HT1080 (cell line): ENCODE measurements at regions not wholly inside any gene's neighbourhood (a gene's known extent, or its start where the extent isn't known, plus 50 kb on each side); places are given as distances from the start of the nearest gene placed in this dataset.
"Not testable (repeated sequence)": the region's sequence is repeated elsewhere in the genome, so short reads cannot be mapped to it uniquely, and the experiment has no call there.

ENCODE experiments used
- DNase-seq: peaks from one replicate; pipeline ENCODE4 v3.0.0-alpha.2; 2015; ENCODE audit warnings: low read depth

DNA sequence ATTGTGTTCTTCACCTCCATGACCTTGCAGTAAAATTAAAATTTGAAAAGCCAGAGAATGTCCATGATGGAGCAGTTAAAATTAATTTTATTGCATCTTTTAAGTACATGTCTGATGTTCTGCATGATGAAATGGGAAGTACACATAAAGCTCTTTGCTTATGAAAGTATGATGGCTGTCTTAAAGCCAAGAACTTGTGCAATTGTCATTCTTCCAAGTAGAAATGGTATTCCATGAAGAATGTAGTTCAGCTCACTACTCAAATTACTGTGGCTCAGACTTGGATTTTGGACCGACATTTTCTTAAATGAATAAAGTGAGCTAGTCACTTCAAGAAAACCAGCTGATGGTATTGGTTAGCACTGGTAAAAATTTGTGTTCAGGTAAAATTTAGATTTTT is 161.7 kb upstream of the CXCL13 start:
- DNase-seq: no peak

DNA sequence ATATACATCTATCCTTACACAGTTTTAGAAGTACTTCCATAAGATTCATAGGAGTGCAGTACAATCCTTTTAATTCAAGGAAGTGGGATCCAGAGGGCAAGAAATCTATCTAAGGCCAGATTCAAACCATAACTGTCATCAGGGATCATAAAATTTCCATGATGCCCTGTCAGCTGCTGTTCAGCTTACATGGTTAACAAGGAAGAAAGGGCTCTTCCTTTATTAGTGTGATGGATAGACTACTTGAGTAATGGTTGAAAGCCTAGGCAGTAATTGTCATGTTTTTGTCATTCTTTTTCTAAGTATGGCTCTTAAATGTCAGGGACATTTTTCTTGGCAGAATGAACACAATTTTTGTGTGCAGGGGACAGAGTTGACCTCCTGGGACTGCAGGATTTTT is 159.8 kb upstream of the CXCL13 start:
- DNase-seq: no peak

DNA sequence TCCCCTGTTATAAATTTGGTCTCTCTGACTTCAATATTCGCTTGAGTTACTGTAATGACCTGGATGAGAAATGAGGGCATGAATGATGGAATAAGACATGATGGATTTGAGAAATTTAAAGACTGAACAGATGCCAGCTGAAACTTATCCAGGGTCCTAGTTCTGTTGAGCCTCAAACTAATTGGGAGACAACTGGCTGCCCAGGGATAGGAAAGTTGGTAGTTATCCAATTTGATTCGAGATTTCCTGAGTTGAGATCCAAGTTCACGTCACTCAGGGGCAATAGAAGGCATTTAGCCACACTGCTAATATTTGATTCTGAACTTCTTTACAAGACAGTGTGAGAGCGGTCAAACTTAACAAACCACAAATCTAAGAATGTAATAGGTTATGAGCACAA is 159.0 kb upstream of the CXCL13 start:
- DNase-seq: no peak

DNA sequence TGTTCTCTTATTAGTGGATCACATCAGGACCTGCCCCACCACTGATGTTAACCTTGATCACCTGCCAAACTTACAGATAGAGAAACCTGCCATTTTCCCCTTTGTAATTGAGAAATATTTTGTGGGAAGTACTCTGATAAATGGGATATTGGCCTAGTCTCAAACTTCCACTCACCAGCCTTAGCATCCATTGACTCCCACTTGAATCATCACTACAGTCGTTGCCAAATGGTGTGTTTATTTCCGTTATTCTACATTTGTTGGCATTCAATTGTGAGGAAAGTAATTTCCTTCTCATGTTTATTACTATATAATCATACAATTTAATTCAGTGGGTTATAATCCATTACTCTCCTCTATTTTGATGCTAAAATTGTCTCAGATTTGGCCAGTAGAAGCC is 156.4 kb upstream of the CXCL13 start:
- DNase-seq: peak; percentile 30

DNA sequence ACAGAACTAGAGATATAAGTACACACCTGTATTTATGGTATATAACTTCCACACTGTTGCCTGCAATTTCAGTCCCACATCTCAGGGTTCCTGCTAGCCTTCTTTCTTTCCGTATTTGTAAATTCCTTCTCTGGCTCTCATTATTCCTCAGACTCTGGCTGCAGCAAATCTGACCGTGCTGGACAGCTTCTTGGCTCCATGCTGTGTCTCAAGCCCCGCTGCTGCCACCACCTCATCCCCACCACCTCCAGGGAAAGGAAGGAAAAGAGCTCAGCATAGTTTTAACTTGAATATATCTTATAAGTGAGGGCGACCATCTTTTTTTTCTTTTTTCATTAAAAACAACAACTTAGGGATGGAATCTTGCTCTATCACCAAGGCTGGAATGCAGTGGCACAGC is 155.6 kb upstream of the CXCL13 start:
- DNase-seq: no peak

DNA sequence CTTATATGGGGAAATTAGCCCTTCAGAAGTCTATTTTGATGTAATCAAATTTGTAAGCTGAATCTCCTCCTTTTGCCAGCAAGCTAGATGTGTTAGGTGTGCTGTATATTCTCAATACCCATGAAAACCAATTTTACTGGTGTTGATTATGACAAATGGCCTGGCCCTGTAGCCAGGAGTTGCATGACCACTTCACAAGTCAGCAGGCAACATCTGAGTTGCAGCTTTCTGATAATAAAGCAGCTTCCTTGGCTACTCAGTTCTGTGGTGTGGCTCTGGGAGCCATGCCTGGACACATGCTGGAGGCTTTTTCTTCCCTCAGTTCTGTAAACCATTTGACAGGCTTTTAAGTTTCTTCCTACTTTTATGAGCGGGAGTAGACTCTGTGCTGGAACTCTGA is 154.1 kb upstream of the CXCL13 start:
- peak; percentile 15 for DNase-seq

DNA sequence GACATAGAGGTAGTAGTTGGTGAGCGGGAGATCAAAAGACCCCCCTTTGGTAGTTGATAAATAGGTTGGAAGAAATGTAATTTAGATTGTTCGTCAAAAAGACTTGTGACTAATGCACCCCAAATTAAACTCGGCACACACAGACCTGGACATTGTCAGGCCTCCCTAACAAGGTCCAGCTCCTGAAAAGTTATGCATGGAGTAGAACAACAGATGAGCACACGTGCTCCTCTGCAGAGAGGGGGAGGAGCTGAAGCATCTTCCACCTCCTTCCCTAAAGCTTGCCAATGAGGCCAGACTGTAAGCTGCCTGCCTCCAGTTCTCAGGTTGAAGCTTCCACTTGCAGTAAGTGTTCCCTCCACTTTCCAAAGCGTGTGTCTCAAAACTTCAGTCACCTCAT is 153.5 kb upstream of the CXCL13 start:
- DNase-seq: not testable (repeated sequence)

DNA sequence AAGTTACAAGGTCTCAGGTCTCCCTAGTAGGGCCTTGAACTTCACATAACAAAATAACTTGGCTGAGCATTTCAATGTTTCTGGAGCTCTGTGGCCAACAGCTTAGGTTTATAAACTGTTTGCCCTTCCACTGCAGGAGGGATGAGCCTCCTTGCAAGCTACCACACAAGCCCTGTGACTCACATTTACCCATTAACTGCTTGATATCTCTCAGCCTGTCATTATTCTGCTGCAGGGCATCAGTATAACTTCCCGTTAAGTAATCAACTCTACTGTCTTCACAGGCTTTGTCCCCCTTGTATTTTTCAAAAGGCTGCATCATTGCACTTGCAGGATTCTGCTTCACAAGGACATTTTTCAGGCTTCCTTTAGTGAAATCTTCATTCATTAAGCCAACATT is 151.7 kb upstream of the CXCL13 start:
- no peak for DNase-seq

DNA sequence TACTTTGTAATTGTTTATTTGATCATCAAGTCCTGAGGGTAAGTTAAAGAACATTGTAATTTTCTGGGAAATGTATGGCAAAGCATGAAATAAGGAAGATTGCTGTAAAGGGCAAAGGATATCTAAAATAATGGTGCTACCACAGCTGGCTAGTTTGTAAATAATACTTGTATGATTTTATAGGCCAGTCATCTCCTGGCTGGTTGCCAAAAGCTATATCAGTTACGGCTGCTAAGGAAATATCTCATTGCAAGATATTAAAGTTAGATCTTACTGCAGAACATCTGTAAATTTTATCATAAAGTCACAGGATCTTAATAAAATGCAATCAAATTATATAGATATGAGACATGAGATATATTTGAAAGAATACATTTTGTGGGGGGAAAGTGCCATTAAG is 150.8 kb upstream of the CXCL13 start:
- DNase-seq: no peak

DNA sequence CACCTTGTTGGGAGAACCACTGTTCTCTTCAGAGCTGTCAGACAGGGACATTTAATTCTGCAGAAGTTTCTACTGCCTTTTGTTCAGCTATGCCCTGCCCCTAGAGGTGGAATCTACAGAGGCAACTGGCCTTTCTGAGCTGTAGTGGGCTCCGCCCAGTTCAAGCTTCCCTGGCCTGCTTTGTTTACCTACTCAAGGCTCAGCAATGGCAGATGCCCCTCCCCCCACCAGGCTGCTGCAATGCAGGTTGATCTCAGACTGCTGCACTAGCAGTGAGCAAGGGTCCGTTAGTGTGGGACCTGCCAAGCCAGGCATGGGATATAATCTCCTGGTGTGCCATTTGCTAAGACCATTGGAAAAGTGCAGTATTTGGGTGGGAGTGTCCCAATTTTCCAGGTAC is 141.5 kb upstream of the CXCL13 start:
- not testable (repeated sequence) for DNase-seq

DNA sequence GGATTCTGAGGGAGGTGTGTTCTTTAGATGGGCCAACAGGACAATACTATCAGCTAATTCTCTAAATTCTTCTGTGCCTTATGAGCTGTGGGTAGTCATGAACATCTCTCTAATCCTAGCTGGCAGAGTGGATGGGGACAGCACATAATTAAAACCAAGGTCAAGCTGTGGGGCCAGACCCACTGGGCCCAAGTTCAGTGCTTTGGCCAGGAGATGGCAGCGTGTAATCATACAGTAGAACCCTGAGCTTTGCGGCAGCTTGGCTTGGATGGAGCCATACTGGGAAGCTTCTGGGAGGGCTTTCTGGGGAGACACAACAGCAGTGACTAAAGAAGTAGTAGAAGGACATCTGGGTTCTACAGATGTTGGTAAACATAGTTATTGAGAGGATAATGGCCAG is 140.3 kb upstream of the CXCL13 start:
- peak; percentile 5 for DNase-seq

DNA sequence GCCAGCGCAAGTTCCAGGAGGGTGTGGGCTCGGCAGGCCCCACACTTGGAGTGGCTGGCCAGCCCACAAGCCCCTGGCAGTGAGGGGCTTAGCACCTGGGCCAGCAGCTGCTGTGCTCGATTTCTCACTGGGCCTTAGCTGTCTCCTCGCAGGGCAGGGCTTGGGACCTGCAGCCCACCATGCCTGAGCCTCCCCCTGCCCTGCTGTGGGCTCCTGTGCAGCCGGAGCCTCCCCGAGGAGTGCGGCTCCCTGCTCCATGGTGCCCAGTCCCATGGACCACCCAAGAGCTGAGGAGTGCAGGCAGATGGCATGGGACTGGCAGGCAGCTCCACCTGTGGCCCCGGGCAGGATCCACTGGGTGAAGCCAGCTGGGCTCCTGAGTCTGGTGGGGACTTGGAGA is 139.2 kb upstream of the CXCL13 start:
- DNase-seq: no peak

DNA sequence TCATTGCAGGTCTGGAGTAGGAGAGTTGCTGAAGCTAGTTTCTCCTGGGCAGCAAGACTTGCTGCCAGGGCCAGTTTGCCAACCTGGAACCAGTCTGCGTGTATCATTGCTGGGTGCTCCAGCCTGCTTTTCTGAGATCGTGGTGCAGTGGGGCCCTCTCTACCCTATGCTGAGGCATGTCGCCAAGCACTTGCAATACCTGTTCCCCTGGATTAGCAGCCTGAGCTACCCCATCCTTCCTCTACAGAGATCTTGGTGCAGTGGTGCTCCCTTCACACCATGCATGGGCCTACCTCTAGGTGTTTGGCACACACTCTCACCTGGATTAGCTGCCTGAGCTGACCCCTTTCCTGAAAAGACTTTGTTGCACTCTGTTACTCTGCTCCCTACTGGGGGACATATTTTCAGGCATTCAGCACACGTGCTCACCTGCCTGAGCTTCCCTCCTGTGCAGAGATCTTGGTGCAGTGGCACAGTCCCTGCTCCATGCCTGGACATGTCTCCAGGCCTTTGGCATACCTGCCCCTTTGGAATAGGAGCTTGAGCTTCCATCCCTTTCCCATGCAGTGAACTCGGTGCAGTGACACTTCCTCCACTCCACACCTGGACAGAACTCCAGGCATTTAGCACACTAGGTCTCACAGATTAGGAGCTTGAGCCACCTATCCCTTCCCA is 133.7 kb upstream of the CXCL13 start:
- no peak for DNase-seq

DNA sequence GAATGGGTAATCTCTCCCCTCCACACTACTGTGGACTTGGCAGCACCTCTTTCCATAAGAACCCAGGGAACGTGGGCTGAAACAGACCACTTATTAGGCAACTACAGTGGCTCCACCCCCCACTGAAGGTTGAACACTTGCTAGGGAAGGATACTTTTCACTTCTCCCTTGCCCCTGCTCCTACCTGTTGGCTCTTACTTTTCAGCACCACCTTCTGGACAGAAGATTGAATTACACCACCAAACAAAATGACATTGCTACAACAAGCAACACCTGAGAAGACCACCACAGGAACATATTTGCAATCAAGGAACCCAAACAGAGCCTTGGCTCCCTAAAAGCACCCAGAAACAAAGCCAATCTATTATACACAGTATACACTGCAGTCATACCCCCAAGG is 132.1 kb upstream of the CXCL13 start:
- DNase-seq: peak; percentile 34

DNA sequence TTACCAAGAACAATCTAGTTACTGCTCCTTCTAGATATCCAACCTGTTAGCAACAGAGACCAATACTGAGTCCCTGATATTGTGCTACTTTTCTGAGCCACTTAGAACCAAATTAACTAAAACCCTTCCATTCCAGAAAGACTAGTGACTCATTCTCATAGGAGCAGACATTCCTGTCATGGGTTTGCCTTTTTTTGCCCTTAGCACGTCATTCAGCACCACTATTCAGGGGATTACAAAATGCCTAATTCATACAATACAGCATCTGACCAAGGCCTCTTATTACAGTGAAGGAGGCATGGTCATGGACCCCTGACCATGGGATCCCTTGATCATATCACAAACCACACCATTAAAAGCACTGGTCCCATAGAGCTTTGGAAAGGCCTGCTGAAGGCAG is 123.8 kb upstream of the CXCL13 start:
- DNase-seq: peak; percentile 23

DNA sequence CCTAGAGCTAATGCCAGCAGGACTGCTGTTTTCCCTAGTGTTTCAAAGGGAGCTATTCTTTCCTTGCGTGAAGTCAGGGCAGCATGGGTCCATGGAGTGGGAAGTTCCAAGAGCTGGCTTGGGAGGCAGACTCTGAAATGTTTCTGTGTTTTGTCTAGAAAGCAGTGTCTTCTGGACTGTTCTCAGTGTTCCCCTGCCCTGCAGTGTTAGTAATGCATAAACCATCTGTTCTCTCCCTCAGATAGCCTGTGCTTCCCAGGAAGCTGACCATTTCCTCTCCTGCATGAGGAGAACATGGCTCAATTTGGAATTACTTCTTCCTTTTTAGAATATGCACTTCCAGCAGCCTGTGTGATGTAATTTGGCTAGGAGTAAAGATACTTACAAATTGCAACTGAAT is 116.7 kb upstream of the CXCL13 start:
- DNase-seq: no peak

DNA sequence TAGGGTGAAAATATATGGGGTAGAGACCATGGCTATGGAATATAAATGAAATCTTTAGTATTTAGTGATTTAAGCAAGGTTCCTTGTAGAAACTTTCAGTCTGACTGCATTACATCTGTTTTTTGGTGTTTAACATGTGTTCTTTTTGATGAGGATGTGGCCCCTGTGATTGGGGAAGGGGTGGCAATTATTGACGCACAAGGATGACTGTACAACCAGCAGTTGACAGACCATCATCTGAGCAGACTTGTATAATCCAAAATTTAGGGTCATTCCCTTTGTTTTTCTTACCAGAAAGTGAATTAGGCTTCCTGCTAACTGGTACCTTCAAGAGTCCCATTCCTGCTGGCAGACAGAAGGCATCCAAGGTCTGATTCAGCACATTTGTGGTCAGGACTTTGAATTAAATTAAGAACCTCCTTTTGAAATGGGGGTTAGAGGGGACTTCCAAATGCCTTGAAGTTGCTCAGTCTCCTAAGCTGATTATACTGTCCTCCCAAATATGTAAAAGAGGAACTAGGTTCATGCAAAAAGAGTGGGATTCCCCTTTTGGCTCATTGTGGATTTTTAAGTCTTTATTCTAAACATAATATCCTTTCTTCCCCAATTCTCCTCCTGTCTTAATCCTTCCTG is 112.4 kb upstream of the CXCL13 start:
- no peak for DNase-seq

DNA sequence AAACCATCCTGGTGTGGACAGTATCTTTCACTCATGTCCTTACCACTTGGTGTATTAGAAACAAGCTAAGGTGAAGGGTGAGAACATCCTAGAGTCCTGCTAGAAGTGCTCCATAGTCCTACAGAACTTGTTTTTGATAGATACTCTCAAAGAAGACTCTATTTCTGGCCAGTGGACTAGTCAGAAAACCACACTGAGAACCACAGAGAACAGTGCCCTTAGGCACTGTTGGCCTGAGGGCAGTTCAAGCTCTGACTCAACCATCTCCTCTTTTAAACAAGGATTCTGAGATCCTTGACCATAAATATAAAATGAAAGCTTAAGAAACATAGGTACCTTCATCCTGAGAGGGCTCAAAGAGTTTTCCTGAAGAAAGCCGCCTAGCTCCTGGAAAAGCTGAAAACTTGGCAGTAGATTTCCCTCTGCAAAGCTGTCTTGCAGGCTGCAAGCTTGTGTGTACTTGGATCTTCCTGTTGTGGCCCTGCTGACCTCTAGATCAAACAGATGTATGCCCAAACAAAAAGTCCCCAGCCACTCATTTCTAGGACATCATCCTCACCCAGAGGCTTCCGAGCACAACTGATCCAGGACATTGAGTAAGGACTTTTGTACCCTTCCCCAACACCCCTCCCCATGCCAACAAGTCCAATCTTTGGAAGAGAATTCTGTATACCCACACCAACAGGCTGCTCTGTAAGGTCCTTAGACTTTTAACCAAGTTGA is 111.6 kb upstream of the CXCL13 start:
- DNase-seq: peak; percentile 16

DNA sequence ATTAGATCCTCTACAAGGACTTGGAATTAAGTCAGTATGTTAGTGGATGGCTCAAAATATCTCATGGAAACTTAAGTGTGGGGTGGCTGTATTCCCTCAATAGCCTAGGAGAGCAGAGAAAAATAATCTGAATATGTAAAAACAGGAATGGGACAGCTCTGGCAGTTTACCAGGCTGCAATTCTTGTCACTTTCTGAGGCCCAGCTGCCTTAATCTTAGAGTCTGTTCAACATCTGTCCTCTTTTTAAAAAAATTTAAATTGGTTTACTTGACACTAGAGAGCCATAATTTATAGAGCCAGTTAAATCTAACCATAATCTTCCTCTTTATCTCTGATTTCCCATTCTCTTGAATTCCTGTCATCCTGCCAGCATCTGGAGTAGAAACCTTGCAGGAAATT is 109.2 kb upstream of the CXCL13 start:
- DNase-seq: no peak

DNA sequence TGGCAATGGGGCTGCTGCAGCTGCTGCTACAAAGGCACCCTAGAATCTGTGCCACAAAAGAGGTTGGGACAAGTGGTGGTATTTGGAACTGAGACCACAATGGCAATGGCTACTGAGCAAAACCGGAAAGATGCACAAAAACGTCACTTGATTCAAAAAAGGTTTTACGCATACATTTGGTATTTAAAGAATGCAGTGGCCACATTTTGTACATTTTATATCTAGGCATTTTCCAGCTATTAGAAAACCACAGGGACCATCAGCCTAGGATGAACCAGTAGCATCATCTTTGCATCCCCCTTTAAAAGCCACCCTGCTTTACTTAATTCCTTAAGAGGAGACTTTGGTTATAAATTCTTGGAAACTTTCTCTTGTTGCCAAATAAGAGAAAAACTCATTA is 104.8 kb upstream of the CXCL13 start:
- peak; percentile 68 for DNase-seq

DNA sequence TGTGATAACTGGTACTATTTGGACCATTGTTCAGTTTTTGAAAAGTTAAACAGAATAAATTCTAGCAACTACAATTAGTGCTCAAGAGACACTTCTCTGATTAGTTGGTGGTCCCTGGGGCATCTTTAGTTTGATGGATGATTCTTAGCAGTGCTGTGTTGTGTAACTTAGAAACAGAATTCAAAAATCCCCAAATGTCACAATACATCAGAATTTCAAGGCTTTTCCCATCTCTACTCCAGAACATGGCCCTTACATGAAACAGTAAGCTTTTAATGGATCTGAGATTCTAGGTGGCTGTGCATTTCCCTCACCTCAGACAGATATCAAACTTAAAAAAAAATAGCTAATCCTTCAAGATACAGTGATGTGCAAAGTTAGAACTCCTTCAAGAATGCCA is 104.4 kb upstream of the CXCL13 start:
- DNase-seq: no peak

DNA sequence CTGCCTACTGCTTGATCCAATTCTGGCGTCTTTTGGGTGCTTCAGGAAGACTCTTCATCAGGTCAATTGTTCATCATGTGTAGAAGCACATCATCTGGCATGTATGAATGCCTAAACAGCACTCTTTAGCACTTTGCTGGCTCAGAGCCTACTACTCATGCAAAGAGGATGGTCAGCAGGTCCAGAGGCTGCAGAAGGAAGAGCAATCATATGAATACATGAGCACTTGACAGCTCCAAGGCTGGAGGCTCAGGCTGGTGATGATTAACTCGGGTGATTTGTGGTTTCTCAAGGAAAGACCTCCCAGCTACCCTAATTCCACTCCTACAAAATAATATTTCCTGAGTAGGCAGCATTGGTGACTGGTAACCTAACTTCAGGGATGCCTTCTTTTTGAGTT is 103.8 kb upstream of the CXCL13 start:
- peak; percentile 59 for DNase-seq

DNA sequence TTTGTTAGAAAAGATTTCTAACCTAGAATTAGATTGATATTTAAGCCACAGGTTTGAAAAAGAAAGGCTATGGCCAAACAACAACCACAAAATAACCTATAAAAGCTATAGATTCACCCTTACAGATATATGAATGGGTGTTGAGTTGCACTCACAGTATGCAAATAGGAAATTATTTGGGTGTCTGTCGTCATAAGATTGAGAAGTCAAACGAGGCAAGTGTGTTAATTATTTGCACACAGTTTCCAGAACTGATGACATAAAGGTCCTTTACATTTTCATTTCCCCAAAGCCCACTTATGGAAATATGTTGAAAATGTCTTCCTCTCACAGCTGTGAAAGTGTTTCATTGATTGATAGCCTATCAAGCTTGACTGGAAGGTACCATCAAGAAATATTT is 101.2 kb upstream of the CXCL13 start:
- no peak for DNase-seq
